ENCODE measurements at regions not wholly inside any gene's neighbourhood (a gene's known extent, or its start where the extent isn't known, plus 50 kb on each side); places are given as distances from the start of the nearest gene placed in this dataset.

GRCh38 chr2:139389391-139389790, 609.2 kb upstream of the NXPH2 start:
- DNase-seq, result no peak

- no peak for DNase-seq
These were observed 606.2 kb upstream of the NXPH2 start for GRCh38 chr2:139386401-139386800.

GRCh38 chr2:139383532-139383931, 603.3 kb upstream of the NXPH2 start:
- no peak for DNase-seq

GRCh38 chr2:139380051-139380450, 599.9 kb upstream of the NXPH2 start:
- no peak for DNase-seq

- DNase-seq, result no peak
These were observed 598.2 kb upstream of the NXPH2 start for GRCh38 chr2:139378373-139378772.

GRCh38 chr2:139374296-139374850, 594.2 kb upstream of the NXPH2 start:
- no peak for DNase-seq

- DNase-seq, result no peak
These were observed 589.5 kb upstream of the NXPH2 start for GRCh38 chr2:139369423-139370409.

GRCh38 chr2:139367416-139367815, 587.2 kb upstream of the NXPH2 start:
- DNase-seq, result no peak

GRCh38 chr2:139366681-139367080, 586.5 kb upstream of the NXPH2 start:
- no peak for DNase-seq

- DNase-seq, result no peak
These were observed 585.0 kb upstream of the NXPH2 start for GRCh38 chr2:139365189-139365588.

GRCh38 chr2:139360654-139361053, 580.5 kb upstream of the NXPH2 start:
- DNase-seq, result no peak

- DNase-seq, result no peak
These were observed 579.6 kb upstream of the NXPH2 start for GRCh38 chr2:139359818-139360217.

GRCh38 chr2:139357972-139358371, 577.8 kb upstream of the NXPH2 start:
- no peak for DNase-seq

GRCh38 chr2:139354518-139354917, 574.3 kb upstream of the NXPH2 start:
- no peak for DNase-seq

GRCh38 chr2:139353874-139354273, 573.7 kb upstream of the NXPH2 start:
- no peak for DNase-seq

- DNase-seq, result no peak
These were observed 537.1 kb upstream of the NXPH2 start for GRCh38 chr2:139317259-139317658.

GRCh38 chr2:139314059-139314458, 533.9 kb upstream of the NXPH2 start:
- DNase-seq, result no peak

GRCh38 chr2:139296672-139297209, 516.6 kb upstream of the NXPH2 start:
- DNase-seq, result no peak

- DNase-seq, result no peak
These were observed 513.9 kb upstream of the NXPH2 start for GRCh38 chr2:139293992-139294548.

- DNase-seq, result no peak
These were observed 500.9 kb upstream of the NXPH2 start for GRCh38 chr2:139281124-139281523.

- DNase-seq, result no peak
These were observed 491.7 kb upstream of the NXPH2 start for GRCh38 chr2:139271879-139272278.

- DNase-seq, result no peak
These were observed 491.0 kb upstream of the NXPH2 start for GRCh38 chr2:139271149-139271548.

GRCh38 chr2:139260052-139260430, 479.9 kb upstream of the NXPH2 start:
- no peak for DNase-seq

All from suppressor macrophage (primary cell).